Skeletal muscle satellite cell (primary cell): ENCODE measurements at regions not wholly inside any gene's neighbourhood (a gene's known extent, or its start where the extent isn't known, plus 50 kb on each side); places are given as distances from the start of the nearest gene placed in this dataset.
"Not testable (repeated sequence)": the region's sequence is repeated elsewhere in the genome, so short reads cannot be mapped to it uniquely, and the experiment has no call there.

Source experiments
- H3K27me3 ChIP-seq: 2 replicates; pipeline ENCODE4 v1.7.0; 2013; ENCODE audit warnings: low read length; ENCODE audit not compliant: control insufficient read depth, insufficient read depth
- H3K36me3 ChIP-seq: 2 replicates; pipeline ENCODE4 v1.7.0; 2013; ENCODE audit warnings: mild to moderate bottlenecking, control low read depth, low read length; ENCODE audit not compliant: insufficient read depth
- H3K4me1 ChIP-seq: 2 replicates; pipeline ENCODE4 v1.7.0; 2013; ENCODE audit warnings: low read length; ENCODE audit not compliant: control insufficient read depth, insufficient read depth
- H3K4me2 ChIP-seq: 2 replicates; pipeline ENCODE4 v1.7.0; 2013; ENCODE audit warnings: mild to moderate bottlenecking, low read length
- H3K4me3 ChIP-seq: 2 replicates; pipeline ENCODE4 v1.7.0; 2013; ENCODE audit warnings: low read length
- H3K9ac ChIP-seq: 2 replicates; pipeline ENCODE4 v1.7.0; 2013; ENCODE audit warnings: mild to moderate bottlenecking, low read depth, low read length, moderate library complexity
- H3K9me3 ChIP-seq: replicated peaks from 2 replicates; pipeline ENCODE4 v1.7.0; 2013; ENCODE audit warnings: mild to moderate bottlenecking, control low read depth, low read length

DNA sequence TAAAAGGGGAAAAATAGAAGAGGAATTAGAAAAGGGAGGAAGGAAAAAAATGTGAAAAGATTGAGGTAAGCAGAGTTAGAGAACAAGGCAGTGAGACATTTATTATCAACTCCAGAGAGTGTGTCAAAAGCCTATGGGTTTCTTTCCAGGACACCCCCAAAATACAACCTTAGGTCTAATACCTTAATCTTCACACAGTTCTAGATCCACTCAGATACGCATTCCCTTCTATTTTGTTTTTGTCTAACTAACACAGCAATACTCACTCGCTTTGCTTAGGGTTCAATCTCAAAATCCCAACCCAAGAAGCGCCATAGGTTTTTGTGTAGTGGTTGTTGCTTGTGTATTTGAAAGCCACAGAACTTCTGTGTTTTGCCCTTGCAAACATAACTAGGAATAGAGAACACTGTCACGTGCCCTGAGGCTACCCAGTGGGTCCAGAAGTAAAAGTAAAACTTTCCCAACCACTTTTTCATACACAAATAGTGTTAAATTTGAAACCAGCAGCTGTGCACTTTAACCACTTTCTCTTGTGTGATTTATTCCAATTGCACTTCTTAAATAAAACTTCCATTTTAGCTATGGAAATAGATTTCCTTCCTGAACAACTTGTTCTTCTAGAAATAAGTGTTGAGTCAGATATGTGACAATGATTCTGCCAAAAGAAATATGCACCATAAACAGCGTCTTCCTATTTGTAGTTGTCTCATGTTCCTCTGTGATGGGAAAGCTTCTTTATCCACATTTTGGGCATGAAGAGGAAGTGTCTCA is 414.7 kb upstream of the GHITM start:
- Histone ChIP-seq H3K4me1 (no peaks in the 10 kb centered on the region), H3K4me3 (no peak overlapping the region), H3K4me2 (no peak overlapping the region), H3K9me3 (peaks cover 2% of the 10 kb centered on the region), H3K27me3 (no peaks in the 10 kb centered on the region), H3K36me3 (no peaks in the 10 kb centered on the region), H3K9ac (no peak overlapping the region)

- no peak overlapping the region for H3K4me3 ChIP-seq
- no peaks in the 10 kb centered on the region for H3K36me3 ChIP-seq
- H3K27me3 ChIP-seq: no peaks in the 10 kb centered on the region
- no peak overlapping the region for H3K4me2 ChIP-seq
- H3K9me3 ChIP-seq: no peaks in the 10 kb centered on the region
- H3K4me1 ChIP-seq: no peaks in the 10 kb centered on the region
- no peak overlapping the region for H3K9ac ChIP-seq
Measured at GRCh38 chr10:83725567-83725966, 413.7 kb upstream of the GHITM start.

- no peak overlapping the region for H3K9ac ChIP-seq
- no peaks in the 10 kb centered on the region for H3K27me3 ChIP-seq
- no peak overlapping the region for H3K4me3 ChIP-seq
Measured at GRCh38 chr10:83734278-83734677, 405.0 kb upstream of the GHITM start.

DNA sequence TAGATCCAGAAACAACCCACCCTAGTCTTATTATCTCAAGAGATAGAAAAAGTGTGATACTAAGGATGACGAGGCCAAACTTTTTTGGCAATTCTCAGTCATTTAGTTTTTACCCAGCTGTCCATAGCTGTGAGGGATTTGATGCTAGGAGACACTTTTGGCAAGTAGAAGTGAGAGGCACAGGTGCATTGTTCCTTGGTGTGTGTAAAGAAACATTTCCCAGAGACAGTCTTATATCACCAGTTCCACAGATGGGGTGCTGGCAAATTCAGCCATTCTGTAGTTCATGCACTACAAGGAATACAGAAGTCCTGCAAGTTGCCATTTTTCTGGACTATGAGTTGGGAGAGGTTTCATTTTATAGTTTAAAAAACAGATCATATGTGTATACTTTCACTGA is 403.3 kb upstream of the GHITM start:
- Histone ChIP-seq H3K4me2 (no peak overlapping the region), H3K4me3 (no peak overlapping the region), H3K4me1 (no peaks in the 10 kb centered on the region), H3K9me3 (no peaks in the 10 kb centered on the region), H3K36me3 (no peaks in the 10 kb centered on the region), H3K9ac (no peak overlapping the region), H3K27me3 (no peaks in the 10 kb centered on the region)

More at GRCh38 chr10:83734278-83734677, 405.0 kb upstream of the GHITM start:
- no peaks in the 10 kb centered on the region for H3K4me1 ChIP-seq
- no peaks in the 10 kb centered on the region for H3K9me3 ChIP-seq
- no peak overlapping the region for H3K4me2 ChIP-seq
- no peaks in the 10 kb centered on the region for H3K36me3 ChIP-seq

GRCh38 chr10:83750604-83751003 is 388.7 kb upstream of the GHITM start:
- no peaks in the 10 kb centered on the region for H3K4me1 ChIP-seq
- H3K9me3 ChIP-seq: peaks cover 3% of the 10 kb centered on the region
- no peak overlapping the region for H3K9ac ChIP-seq

DNA sequence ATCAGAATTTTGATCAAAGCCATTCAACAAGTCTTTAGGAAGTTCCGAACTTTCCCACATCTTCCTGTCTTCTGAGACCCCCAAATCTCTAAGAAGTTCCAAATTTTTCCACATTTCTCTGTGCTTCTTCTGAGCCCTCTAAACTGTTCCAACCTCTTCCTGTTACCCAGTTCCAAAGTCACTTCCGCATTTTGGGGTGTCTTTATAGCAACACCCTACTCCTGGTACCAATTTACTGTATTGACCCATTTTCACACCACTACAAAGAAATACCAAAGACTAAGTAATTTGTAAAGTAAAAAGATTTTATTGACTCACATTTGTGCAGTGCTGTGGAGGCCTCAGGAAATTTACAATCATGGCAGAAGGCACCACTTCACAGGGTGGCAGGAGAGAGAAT is 385.8 kb upstream of the GHITM start:
- Histone ChIP-seq H3K27me3 (no peaks in the 10 kb centered on the region), H3K36me3 (no peaks in the 10 kb centered on the region), H3K9me3 (peaks cover 3% of the 10 kb centered on the region), H3K4me3 (no peak overlapping the region), H3K4me2 (no peak overlapping the region), H3K4me1 (no peaks in the 10 kb centered on the region), H3K9ac (no peak overlapping the region)

More at GRCh38 chr10:83750604-83751003, 388.7 kb upstream of the GHITM start:
- no peak overlapping the region for H3K4me2 ChIP-seq
- no peaks in the 10 kb centered on the region for H3K36me3 ChIP-seq
- no peaks in the 10 kb centered on the region for H3K27me3 ChIP-seq
- no peak overlapping the region for H3K4me3 ChIP-seq

GRCh38 chr10:83754857-83755256 is 384.5 kb upstream of the GHITM start:
- Histone ChIP-seq H3K4me2 (no peak overlapping the region), H3K4me3 (no peak overlapping the region), H3K27me3 (no peaks in the 10 kb centered on the region), H3K36me3 (no peaks in the 10 kb centered on the region), H3K4me1 (no peaks in the 10 kb centered on the region), H3K9me3 (peaks cover 3% of the 10 kb centered on the region), H3K9ac (no peak overlapping the region)

GRCh38 chr10:83760142-83760541 is 379.2 kb upstream of the GHITM start:
- H3K36me3 ChIP-seq: no peaks in the 10 kb centered on the region
- no peak overlapping the region for H3K4me2 ChIP-seq
- no peaks in the 10 kb centered on the region for H3K9me3 ChIP-seq
- H3K9ac ChIP-seq: no peak overlapping the region
- no peaks in the 10 kb centered on the region for H3K4me1 ChIP-seq
- H3K4me3 ChIP-seq: no peak overlapping the region
- H3K27me3 ChIP-seq: no peaks in the 10 kb centered on the region

GRCh38 chr10:83764666-83765065 is 374.6 kb upstream of the GHITM start:
- H3K36me3 ChIP-seq: no peaks in the 10 kb centered on the region
- no peak overlapping the region for H3K4me3 ChIP-seq
- H3K4me1 ChIP-seq: no peaks in the 10 kb centered on the region
- H3K9me3 ChIP-seq: no peaks in the 10 kb centered on the region
- H3K27me3 ChIP-seq: no peaks in the 10 kb centered on the region
- no peak overlapping the region for H3K9ac ChIP-seq
- H3K4me2 ChIP-seq: no peak overlapping the region

GRCh38 chr10:83765731-83766130 is 373.6 kb upstream of the GHITM start:
- Histone ChIP-seq H3K27me3 (no peaks in the 10 kb centered on the region), H3K9me3 (no peaks in the 10 kb centered on the region), H3K4me3 (no peak overlapping the region), H3K4me2 (no peak overlapping the region), H3K9ac (no peak overlapping the region), H3K4me1 (no peaks in the 10 kb centered on the region), H3K36me3 (no peaks in the 10 kb centered on the region)

DNA sequence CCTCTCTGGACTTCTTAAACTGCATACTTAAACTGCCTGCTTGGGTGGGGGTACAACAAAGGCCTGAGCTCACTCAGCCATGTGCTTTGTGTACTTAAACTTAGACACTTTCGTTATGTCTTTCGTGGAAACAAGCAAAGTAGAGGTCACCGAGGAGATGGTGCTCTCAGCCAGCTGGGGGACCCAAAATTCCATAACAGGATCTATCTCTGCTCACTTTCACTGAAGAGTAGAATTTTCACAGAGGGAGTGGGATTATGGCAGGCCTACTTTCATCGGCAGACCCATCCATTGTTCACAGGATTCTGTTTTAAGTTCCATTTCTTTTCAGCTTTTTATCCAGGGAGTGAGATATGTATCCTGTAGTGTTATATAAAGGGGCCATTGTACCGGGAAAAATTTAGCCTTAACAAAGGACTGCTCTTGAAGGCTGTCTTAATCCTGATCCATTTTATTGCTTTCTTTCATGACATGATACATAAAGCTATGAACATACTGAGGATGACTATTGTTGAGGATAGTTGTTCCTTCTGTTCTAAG is 370.0 kb upstream of the GHITM start:
- H3K27me3 ChIP-seq: no peaks in the 10 kb centered on the region
- no peaks in the 10 kb centered on the region for H3K9me3 ChIP-seq
- no peak overlapping the region for H3K4me3 ChIP-seq
- no peaks in the 10 kb centered on the region for H3K36me3 ChIP-seq
- no peaks in the 10 kb centered on the region for H3K4me1 ChIP-seq
- no peak overlapping the region for H3K9ac ChIP-seq
- H3K4me2 ChIP-seq: no peak overlapping the region

GRCh38 chr10:83786701-83787100 is 352.6 kb upstream of the GHITM start:
- H3K9me3 ChIP-seq, H3K4me3 ChIP-seq, H3K4me2 ChIP-seq, H3K4me1 ChIP-seq, H3K36me3 ChIP-seq, H3K27me3 ChIP-seq, H3K9ac ChIP-seq: not testable (repeated sequence)
